HepG2 (cell line): ENCODE measurements at regions not wholly inside any gene's neighbourhood (a gene's known extent, or its start where the extent isn't known, plus 50 kb on each side); places are given as distances from the start of the nearest gene placed in this dataset.
A peak's percentile ranks its signal among the peaks of the same experiment; 100 is the strongest.

Source experiments
- BRD4 ChIP-seq: sonication (generic); formaldehyde crosslinking; IDR thresholded peaks from 2 replicates; pipeline ENCODE4 v1.4.0; 2020; ENCODE audit warnings: missing genetic modification reagents
- DDIT3 ChIP-seq: sonication (generic); formaldehyde crosslinking; IDR thresholded peaks from 2 replicates; pipeline ENCODE4 v1.4.0; 2020; ENCODE audit warnings: mild to moderate bottlenecking, missing genetic modification reagents
- GMEB1 ChIP-seq: sonication (generic); formaldehyde crosslinking; IDR thresholded peaks from 2 replicates; pipeline ENCODE4 v1.5.1; 2020; ENCODE audit warnings: missing genetic modification reagents, mild to moderate bottlenecking, borderline replicate concordance
- HMGXB3 ChIP-seq: sonication (generic); formaldehyde crosslinking; IDR thresholded peaks from 2 replicates; pipeline ENCODE4 v1.4.0; 2020; ENCODE audit warnings: missing genetic modification reagents, borderline replicate concordance
- JDP2 ChIP-seq: sonication (generic); formaldehyde crosslinking; IDR thresholded peaks from 2 replicates; pipeline ENCODE4 v1.8.1; 2022; ENCODE audit warnings: missing genetic modification reagents, borderline replicate concordance
- SAP130 ChIP-seq: IDR thresholded peaks from 2 replicates; pipeline ENCODE4 v1.6.1; 2016; ENCODE audit warnings: low read depth
- STAT5B ChIP-seq: sonication (generic); formaldehyde crosslinking; IDR thresholded peaks from 2 replicates; pipeline ENCODE4 v1.4.0; 2020; ENCODE audit warnings: missing genetic modification reagents
- TBX2 ChIP-seq: sonication (generic); formaldehyde crosslinking; IDR thresholded peaks from 2 replicates; pipeline ENCODE4 v1.5.0; 2020; ENCODE audit warnings: missing genetic modification reagents, mild to moderate bottlenecking, borderline replicate concordance
- TBX3 ChIP-seq: fragments of 450-650 bp; IDR thresholded peaks from 2 replicates; pipeline ENCODE4 v1.6.1; 2017; ENCODE audit warnings: antibody characterized with exemption, mild to moderate bottlenecking, inconsistent platforms, borderline replicate concordance
- TERF1 ChIP-seq: sonication (generic); formaldehyde crosslinking; IDR thresholded peaks from 2 replicates; pipeline ENCODE4 v1.8.0; 2022; ENCODE audit warnings: mild to moderate bottlenecking, missing genetic modification reagents, moderate library complexity
- ZBTB46 ChIP-seq: sonication (generic); formaldehyde crosslinking; IDR thresholded peaks from 2 replicates; pipeline ENCODE4 v1.4.0; 2020; ENCODE audit warnings: mild to moderate bottlenecking, missing genetic modification reagents, borderline replicate concordance
- ZNF101 ChIP-seq: sonication (generic); formaldehyde crosslinking; IDR thresholded peaks from 2 replicates; pipeline ENCODE4 v1.4.0; 2020; ENCODE audit warnings: mild to moderate bottlenecking, low read depth, missing genetic modification reagents, borderline replicate concordance
- ZNF12 ChIP-seq: sonication (generic); formaldehyde crosslinking; IDR thresholded peaks from 2 replicates; pipeline ENCODE4 v1.5.0; 2020; ENCODE audit warnings: missing genetic modification reagents
- ZNF281 ChIP-seq: sonication (generic); formaldehyde crosslinking; IDR thresholded peaks from 2 replicates; pipeline ENCODE4 v1.4.0; 2020; ENCODE audit warnings: missing genetic modification reagents, borderline replicate concordance
- ZNF513 ChIP-seq: sonication (generic); formaldehyde crosslinking; conservative IDR thresholded peaks from 2 replicates; pipeline ENCODE4 v1.5.0; 2020; ENCODE audit warnings: missing genetic modification reagents

- TF ChIP-seq TERF1 (CRISPR knock-in tag) = no peak
- no peak for TF ChIP-seq TBX3
- no peak for TF ChIP-seq ZNF101 (CRISPR knock-in tag)
- TF ChIP-seq DDIT3 (CRISPR knock-in tag) = no peak
- TF ChIP-seq ZBTB46 (CRISPR knock-in tag) = no peak
- 0 out of 2 replicates have a peak, but pooled peaks have one; percentile 28 for TF ChIP-seq TBX2 (CRISPR knock-in tag)
- no peak for TF ChIP-seq ZNF12
- TF ChIP-seq ZNF281 (CRISPR knock-in tag) = no peak
- no peak for TF ChIP-seq ZNF513 (CRISPR knock-in tag)
- no peak for TF ChIP-seq HMGXB3
- no peak for TF ChIP-seq BRD4 (CRISPR knock-in tag)
- TF ChIP-seq GMEB1 = no peak
- TF ChIP-seq STAT5B (CRISPR knock-in tag) = no peak
- peak; percentile 36; the same call in 1 of the 2 replicates for TF ChIP-seq SAP130 (CRISPR knock-in tag)
- no peak for TF ChIP-seq JDP2 (CRISPR knock-in tag)
These were observed 1220.0 kb upstream of the GJE1 start (continued) for GRCh38 chr6:140912686-140913085.
